ENCODE measurements at regions not wholly inside any gene's neighbourhood (a gene's known extent, or its start where the extent isn't known, plus 50 kb on each side); places are given as distances from the start of the nearest gene placed in this dataset.

GRCh38 chr13:85567909-85568308 is 231.3 kb downstream of the SLITRK6 start:
- no peak for TF ChIP-seq CTCF (IDR thresholded peaks at IDR 0.05 in 2 of 3, conservative IDR thresholded peaks at IDR 0.05 in 1 of 3; ENCODE audit: borderline replicate concordance in 1 of 3, insufficient read depth in 1 of 3, low read depth in 2 of 3, low read length in 2 of 3)
- no peak for TF ChIP-seq ELF1 (IDR thresholded peaks at IDR 0.05; ENCODE audit: borderline replicate concordance, low read depth)
- TF ChIP-seq SP1 (IDR thresholded peaks at IDR 0.05; ENCODE audit: low read depth), result no peak
- TF ChIP-seq ZFX (IDR thresholded peaks at IDR 0.05), result no peak
- TF ChIP-seq YY1 (IDR thresholded peaks at IDR 0.05; ENCODE audit: extremely low read depth, insufficient replicate concordance, low read depth, low read length), result no peak
- no peak for TF ChIP-seq MAX (IDR thresholded peaks at IDR 0.05)
- TF ChIP-seq POLR2AphosphoS5 (IDR thresholded peaks at IDR 0.05; ENCODE audit: low read depth, low read length), result no peak
- no peak for TF ChIP-seq TCF7L2 (IDR thresholded peaks at IDR 0.05; ENCODE audit: borderline replicate concordance, extremely low read depth, insufficient read depth, insufficient read length)
- TF ChIP-seq POLR2A (IDR thresholded peaks at IDR 0.05; ENCODE audit: borderline replicate concordance, extremely low read depth, insufficient read depth, insufficient read length), result no peak
- no peak for TF ChIP-seq CEBPB (IDR thresholded peaks at IDR 0.05; ENCODE audit: low read depth)
- TF ChIP-seq SRF (IDR thresholded peaks at IDR 0.05; ENCODE audit: low read depth), result no peak

All from HCT116 (cell line).